Medulla oblongata (tissue), 1 donor: ENCODE measurements at regions not wholly inside any gene's neighbourhood (a gene's known extent, or its start where the extent isn't known, plus 50 kb on each side); places are given as distances from the start of the nearest gene placed in this dataset.
"Not testable (repeated sequence)": the region's sequence is repeated elsewhere in the genome, so short reads cannot be mapped to it uniquely, and the experiment has no call there.

Experiments
- DNase-seq: peaks from one replicate; pipeline ENCODE4 v3.0.0-alpha.2; 2015; ENCODE audit errors: extremely low spot score

GRCh38 chrX:140165849-140166248 is 200.5 kb upstream of the CXorf66 start:
- no peak for DNase-seq

- DNase-seq: no peak
Measured at GRCh38 chrX:140164391-140164790, 199.1 kb upstream of the CXorf66 start.

GRCh38 chrX:140163371-140164159 is 198.2 kb upstream of the CXorf66 start:
- no peak for DNase-seq

GRCh38 chrX:140157611-140158010 is 192.3 kb upstream of the CXorf66 start:
- DNase-seq: no peak

- DNase-seq: no peak
Measured at GRCh38 chrX:140157143-140157542, 191.8 kb upstream of the CXorf66 start.

- no peak for DNase-seq
Measured at GRCh38 chrX:140151316-140151715, 186.0 kb upstream of the CXorf66 start.

- DNase-seq: no peak
Measured at GRCh38 chrX:140149761-140150160, 184.4 kb upstream of the CXorf66 start.

GRCh38 chrX:140141444-140142029 is 176.2 kb upstream of the CXorf66 start:
- peak; percentile 57 for DNase-seq

- not testable (repeated sequence) for DNase-seq
Measured at GRCh38 chrX:140138492-140138891, 173.2 kb upstream of the CXorf66 start.

GRCh38 chrX:140138065-140138464 is 172.7 kb upstream of the CXorf66 start:
- DNase-seq: not testable (repeated sequence)

- DNase-seq: no peak
Measured at GRCh38 chrX:140132937-140133336, 167.6 kb upstream of the CXorf66 start.

- DNase-seq: no peak
Measured at GRCh38 chrX:140123446-140123845, 158.1 kb upstream of the CXorf66 start.

GRCh38 chrX:140114059-140114458 is 148.7 kb upstream of the CXorf66 start:
- not testable (repeated sequence) for DNase-seq

- DNase-seq: no peak
Measured at GRCh38 chrX:140110081-140110650, 144.8 kb upstream of the CXorf66 start.

GRCh38 chrX:140104760-140105159 is 139.4 kb upstream of the CXorf66 start:
- no peak for DNase-seq

GRCh38 chrX:140099221-140099620 is 133.9 kb upstream of the CXorf66 start:
- peak; percentile 2 for DNase-seq

- no peak for DNase-seq
Measured at GRCh38 chrX:140092121-140092520, 126.8 kb upstream of the CXorf66 start.

- peak; percentile 2 for DNase-seq
Measured at GRCh38 chrX:140091125-140091886, 126.0 kb upstream of the CXorf66 start.

- DNase-seq: no peak
Measured at GRCh38 chrX:140090800-140091124, 125.4 kb upstream of the CXorf66 start.

GRCh38 chrX:140088438-140088837 is 123.1 kb upstream of the CXorf66 start:
- DNase-seq: no peak

- DNase-seq: no peak
Measured at GRCh38 chrX:140087875-140088274, 122.6 kb upstream of the CXorf66 start.

GRCh38 chrX:140086691-140087090 is 121.4 kb upstream of the CXorf66 start:
- DNase-seq: no peak
